PFSK-1 (cell line): ENCODE measurements at regions not wholly inside any gene's neighbourhood (a gene's known extent, or its start where the extent isn't known, plus 50 kb on each side); places are given as distances from the start of the nearest gene placed in this dataset.

Experiments
- FOXP2 ChIP-seq: optimal IDR thresholded peaks from 2 replicates; pipeline ENCODE3; 2011; ENCODE audit warnings: borderline replicate concordance, control low read depth, inconsistent platforms; ENCODE audit not compliant: insufficient read depth; ENCODE audit errors: extremely low read length, extremely low read depth
- POLR2AphosphoS5 ChIP-seq: IDR thresholded peaks from 2 replicates; pipeline ENCODE4 v1.6.1; 2012; ENCODE audit warnings: low read depth, mild to moderate bottlenecking, control low read depth, low read length, moderate library complexity
- SIN3A ChIP-seq: IDR thresholded peaks from 2 replicates; pipeline ENCODE4 v1.6.1; 2012; ENCODE audit warnings: mild to moderate bottlenecking, low read length, moderate library complexity, borderline replicate concordance; ENCODE audit not compliant: insufficient read depth
- TAF1 ChIP-seq: IDR thresholded peaks from 2 replicates; pipeline ENCODE4 v1.6.1; 2012; ENCODE audit warnings: low read length, control low read depth, borderline replicate concordance; ENCODE audit not compliant: insufficient read depth
- TF ChIP-seq, protein P1 (sequence below), 2 experiments: IDR thresholded peaks; 2 replicates each; pipeline versions ENCODE4 v1.6.1 to v1.8.0; 2011 to 2012; ENCODE audit warnings: low read depth in 2 of 2, low read length in 2 of 2, control low read depth in 1 of 2, inconsistent platforms in 1 of 2, mild to moderate bottlenecking in 1 of 2, moderate library complexity in 1 of 2; ENCODE audit not compliant: insufficient read depth in 1 of 2

DNA sequence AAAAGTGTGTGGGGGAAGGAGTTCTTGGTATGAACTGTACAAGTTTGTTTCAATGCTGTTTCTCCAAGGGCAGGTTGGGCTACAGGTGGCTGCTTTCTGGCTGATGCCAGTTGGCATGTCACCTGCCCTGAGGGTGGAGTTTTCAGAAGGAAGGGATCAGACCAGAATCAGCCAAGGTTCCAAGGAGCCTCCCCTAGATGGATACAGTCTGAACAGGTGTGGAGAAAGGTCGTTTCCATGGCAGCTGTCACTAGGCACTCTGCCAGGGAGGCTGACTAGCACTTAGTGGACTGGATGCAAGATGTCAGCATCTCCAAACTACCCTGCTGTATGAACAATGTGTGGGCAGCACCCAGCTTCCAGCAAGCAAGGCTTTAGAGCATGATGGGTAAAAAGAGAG lies 444.4 kb upstream of the HNRNPA3 start:
- TF ChIP-seq TAF1 (no peak), FOXP2 (no peak), POLR2AphosphoS5 (no peak), SIN3A (no peak)
- TF ChIP-seq, protein P1, sequence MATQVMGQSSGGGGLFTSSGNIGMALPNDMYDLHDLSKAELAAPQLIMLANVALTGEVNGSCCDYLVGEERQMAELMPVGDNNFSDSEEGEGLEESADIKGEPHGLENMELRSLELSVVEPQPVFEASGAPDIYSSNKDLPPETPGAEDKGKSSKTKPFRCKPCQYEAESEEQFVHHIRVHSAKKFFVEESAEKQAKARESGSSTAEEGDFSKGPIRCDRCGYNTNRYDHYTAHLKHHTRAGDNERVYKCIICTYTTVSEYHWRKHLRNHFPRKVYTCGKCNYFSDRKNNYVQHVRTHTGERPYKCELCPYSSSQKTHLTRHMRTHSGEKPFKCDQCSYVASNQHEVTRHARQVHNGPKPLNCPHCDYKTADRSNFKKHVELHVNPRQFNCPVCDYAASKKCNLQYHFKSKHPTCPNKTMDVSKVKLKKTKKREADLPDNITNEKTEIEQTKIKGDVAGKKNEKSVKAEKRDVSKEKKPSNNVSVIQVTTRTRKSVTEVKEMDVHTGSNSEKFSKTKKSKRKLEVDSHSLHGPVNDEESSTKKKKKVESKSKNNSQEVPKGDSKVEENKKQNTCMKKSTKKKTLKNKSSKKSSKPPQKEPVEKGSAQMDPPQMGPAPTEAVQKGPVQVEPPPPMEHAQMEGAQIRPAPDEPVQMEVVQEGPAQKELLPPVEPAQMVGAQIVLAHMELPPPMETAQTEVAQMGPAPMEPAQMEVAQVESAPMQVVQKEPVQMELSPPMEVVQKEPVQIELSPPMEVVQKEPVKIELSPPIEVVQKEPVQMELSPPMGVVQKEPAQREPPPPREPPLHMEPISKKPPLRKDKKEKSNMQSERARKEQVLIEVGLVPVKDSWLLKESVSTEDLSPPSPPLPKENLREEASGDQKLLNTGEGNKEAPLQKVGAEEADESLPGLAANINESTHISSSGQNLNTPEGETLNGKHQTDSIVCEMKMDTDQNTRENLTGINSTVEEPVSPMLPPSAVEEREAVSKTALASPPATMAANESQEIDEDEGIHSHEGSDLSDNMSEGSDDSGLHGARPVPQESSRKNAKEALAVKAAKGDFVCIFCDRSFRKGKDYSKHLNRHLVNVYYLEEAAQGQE (IDR thresholded peaks at IDR 0.05; ENCODE audit: insufficient read depth in 1 of 2, low read depth in 2 of 2, low read length in 2 of 2) = no peak

DNA sequence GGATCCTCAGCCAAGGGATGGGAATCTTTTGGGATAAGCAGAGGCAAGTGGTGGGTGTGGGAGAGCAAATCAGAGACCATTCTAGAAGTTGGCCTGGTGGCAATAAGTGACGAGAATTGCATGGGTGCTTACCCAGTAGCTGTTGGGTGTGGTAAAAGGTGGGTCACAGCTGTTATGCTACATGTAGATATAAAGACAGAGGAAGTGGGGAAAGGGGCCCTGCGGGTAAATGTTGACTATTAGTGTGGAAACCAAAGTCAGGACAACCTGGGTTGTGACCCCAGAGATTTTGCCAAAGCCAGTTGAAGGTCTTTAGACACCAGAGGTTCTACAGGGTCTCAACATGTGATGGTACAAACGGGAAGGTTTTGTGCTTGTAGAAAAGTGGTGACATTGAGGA lies 443.6 kb upstream of the HNRNPA3 start:
- TF ChIP-seq POLR2AphosphoS5 (no peak), FOXP2 (no peak), SIN3A (no peak), TAF1 (no peak)
- TF ChIP-seq, protein P1 (IDR thresholded peaks at IDR 0.05; ENCODE audit: insufficient read depth in 1 of 2, low read depth in 2 of 2, low read length in 2 of 2) = no peak

DNA sequence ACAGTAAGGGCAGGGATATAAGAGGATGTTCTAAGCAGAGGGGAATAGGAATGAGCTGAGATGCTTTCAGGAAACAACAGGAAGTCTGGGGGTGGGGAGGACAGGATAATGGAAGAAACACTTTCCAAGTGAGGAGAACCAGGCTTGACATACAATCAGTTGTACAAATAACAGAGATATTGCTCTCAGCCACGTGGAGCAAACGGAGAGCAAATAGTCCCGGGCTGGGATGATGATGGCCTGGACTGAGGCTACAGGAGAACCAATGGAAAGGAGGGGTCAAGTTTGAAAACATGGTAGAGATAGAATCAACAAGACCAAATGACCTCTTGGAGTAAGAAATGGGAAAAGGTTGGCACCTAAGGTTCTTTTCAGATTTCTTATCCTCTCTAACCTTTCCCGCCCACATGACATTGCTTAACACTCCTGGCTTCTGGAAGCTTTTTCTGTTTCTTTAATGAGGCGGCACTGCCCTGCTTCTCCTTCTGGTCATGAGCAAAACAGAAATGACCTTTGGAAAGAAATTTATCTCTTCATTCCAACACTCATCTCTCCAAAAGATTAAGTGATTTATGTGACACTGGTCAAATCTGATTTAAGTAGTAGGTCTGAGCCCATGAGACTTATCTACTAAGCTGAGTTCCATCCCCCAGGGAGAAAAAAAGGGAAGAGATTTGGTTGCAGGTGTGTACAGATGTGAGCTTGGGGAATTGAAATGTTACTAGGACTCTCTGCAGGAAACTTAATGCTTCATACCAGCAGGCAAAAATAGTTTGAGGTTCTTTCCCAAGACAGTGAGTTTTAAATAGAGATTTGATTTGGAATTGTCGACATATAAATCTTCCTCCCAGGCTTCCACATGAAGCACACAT lies 442.9 kb upstream of the HNRNPA3 start:
- TF ChIP-seq SIN3A (no peak), POLR2AphosphoS5 (no peak), FOXP2 (no peak), TAF1 (no peak)
- TF ChIP-seq, protein P1 (IDR thresholded peaks at IDR 0.05; ENCODE audit: insufficient read depth in 1 of 2, low read depth in 2 of 2, low read length in 2 of 2) = no peak

DNA sequence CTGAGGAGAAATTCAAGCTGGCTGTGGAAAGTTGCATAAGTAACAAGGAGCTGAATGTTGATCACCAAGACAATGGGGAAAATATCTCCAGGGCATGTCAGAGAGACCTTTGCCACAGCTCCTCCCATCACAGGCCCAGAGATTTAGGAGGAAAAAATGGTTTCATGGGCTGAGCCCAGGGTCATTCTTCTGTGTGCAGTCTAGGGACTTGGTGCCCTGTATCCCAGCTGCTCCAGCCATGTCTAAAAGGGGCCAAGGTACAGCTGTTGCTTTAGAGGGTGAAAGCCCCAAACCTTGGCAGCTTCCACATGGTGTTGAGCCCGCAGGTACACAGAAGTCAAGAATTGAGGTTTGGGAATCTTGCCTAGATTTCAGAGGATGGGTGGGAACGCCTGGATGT lies 439.8 kb upstream of the HNRNPA3 start:
- TF ChIP-seq POLR2AphosphoS5 (no peak), TAF1 (no peak), SIN3A (no peak), FOXP2 (no peak)
- TF ChIP-seq, protein P1 (IDR thresholded peaks at IDR 0.05; ENCODE audit: insufficient read depth in 1 of 2, low read depth in 2 of 2, low read length in 2 of 2) = no peak
